ENCODE measurements at regions not wholly inside any gene's neighbourhood (a gene's known extent, or its start where the extent isn't known, plus 50 kb on each side); places are given as distances from the start of the nearest gene placed in this dataset.

GRCh38 chr5:10019236-10019635 is 230.5 kb downstream of the ATPSCKMT start:
- TF ChIP-seq GATA2 (IDR thresholded peaks at IDR 0.05; ENCODE audit: low read depth, low read length) (no peak), GATA3 (IDR thresholded peaks at IDR 0.05; ENCODE audit: low read depth, low read length) (no peak)

All from SH-SY5Y (cell line).